Endothelial cell of umbilical vein (primary cell): ENCODE measurements at regions not wholly inside any gene's neighbourhood (a gene's known extent, or its start where the extent isn't known, plus 50 kb on each side); places are given as distances from the start of the nearest gene placed in this dataset.

Source experiments
- EZH2 ChIP-seq: IDR thresholded peaks from 2 replicates; pipeline ENCODE4 v1.6.1; 2012; ENCODE audit warnings: borderline replicate concordance, low read depth, mild to moderate bottlenecking, moderate library complexity, low read length, inconsistent platforms; ENCODE audit not compliant: severe bottlenecking
- FOS ChIP-seq: IDR thresholded peaks from 2 replicates; pipeline ENCODE4 v1.6.1; 2011; ENCODE audit warnings: mild to moderate bottlenecking, low read length, moderate library complexity, borderline replicate concordance; ENCODE audit not compliant: insufficient read depth
- GATA2 ChIP-seq: IDR thresholded peaks from 2 replicates; pipeline ENCODE4 v1.7.0; 2011; ENCODE audit warnings: low read depth, mild to moderate bottlenecking, moderate library complexity, mixed read lengths, low read length; ENCODE audit not compliant: insufficient read length, insufficient read depth
- JUN ChIP-seq: IDR thresholded peaks from 2 replicates; pipeline ENCODE4 v1.6.1; 2011; ENCODE audit warnings: borderline replicate concordance, low read depth; ENCODE audit not compliant: insufficient read length, insufficient read depth
- MYC ChIP-seq: IDR thresholded peaks from one replicate; pipeline ENCODE4 v1.6.1; 2011; ENCODE audit warnings: mild to moderate bottlenecking, low read depth, low read length
- POLR2A ChIP-seq: IDR thresholded peaks from 2 replicates; pipeline ENCODE4 v1.6.1; 2012; ENCODE audit warnings: low read depth, mild to moderate bottlenecking, control low read depth, low read length
- POLR2AphosphoS5 ChIP-seq: IDR thresholded peaks from 2 replicates; pipeline ENCODE4 v1.6.1; 2012; ENCODE audit warnings: low read depth, mild to moderate bottlenecking, control low read depth, low read length, moderate library complexity; ENCODE audit not compliant: insufficient read depth
- TF ChIP-seq, protein P1 (sequence below), 2 donors: IDR thresholded peaks; 1 replicate in 1 of 2; 2 replicates in 1 of 2; pipeline ENCODE4 v1.5.1; 2011; ENCODE audit warnings: low read length in 2 of 2, mild to moderate bottlenecking in 2 of 2, moderate library complexity in 2 of 2, control low read depth in 1 of 2, inconsistent platforms in 1 of 2, low read depth in 1 of 2; ENCODE audit not compliant: insufficient read depth in 1 of 2; ENCODE audit errors: extremely low read depth in 1 of 2
- TF ChIP-seq, protein P2 (sequence below): IDR thresholded peaks from 2 replicates; pipeline ENCODE4 v1.6.1; 2011; ENCODE audit not compliant: insufficient read depth, insufficient read length

DNA sequence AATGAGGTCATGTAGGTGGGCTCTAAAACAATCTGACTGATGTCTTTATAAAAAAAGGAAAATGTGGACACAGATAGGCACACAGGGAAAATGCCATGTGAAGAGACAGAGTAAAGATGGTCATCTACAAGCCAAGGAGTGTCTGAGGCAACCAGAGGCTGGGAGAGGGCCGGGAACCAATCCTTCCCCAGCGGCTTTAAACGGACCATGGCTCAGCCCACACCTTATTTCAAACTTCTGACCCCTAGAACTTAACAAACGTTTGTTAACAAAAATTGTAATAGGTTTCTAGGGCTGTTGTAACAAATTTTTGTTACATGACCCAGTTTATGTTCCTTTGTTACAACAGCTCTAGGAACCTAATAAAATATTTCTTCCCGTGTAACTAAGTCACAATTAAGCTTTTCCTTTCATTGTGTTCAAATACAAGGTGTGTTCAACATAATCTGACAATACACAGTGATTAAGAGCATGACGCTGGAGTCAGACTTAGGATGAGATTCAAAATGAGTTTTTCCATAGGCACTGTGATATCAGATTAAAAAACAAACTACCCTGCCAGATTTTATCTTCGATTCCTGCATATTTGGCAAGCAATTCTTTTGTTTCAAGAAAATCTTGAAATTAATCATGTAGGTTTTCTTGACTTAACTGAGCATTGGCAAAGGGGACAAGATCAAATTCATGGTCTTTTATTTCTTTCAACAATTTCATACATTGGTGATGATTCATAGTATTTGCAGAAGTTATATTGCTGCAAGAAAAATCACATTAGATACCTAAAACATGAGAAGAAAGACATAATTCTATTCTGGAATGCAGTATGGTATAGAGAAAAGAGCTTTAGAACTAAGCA lies 169.5 kb upstream of the RIPOR2 start:
- TF ChIP-seq, protein P1, sequence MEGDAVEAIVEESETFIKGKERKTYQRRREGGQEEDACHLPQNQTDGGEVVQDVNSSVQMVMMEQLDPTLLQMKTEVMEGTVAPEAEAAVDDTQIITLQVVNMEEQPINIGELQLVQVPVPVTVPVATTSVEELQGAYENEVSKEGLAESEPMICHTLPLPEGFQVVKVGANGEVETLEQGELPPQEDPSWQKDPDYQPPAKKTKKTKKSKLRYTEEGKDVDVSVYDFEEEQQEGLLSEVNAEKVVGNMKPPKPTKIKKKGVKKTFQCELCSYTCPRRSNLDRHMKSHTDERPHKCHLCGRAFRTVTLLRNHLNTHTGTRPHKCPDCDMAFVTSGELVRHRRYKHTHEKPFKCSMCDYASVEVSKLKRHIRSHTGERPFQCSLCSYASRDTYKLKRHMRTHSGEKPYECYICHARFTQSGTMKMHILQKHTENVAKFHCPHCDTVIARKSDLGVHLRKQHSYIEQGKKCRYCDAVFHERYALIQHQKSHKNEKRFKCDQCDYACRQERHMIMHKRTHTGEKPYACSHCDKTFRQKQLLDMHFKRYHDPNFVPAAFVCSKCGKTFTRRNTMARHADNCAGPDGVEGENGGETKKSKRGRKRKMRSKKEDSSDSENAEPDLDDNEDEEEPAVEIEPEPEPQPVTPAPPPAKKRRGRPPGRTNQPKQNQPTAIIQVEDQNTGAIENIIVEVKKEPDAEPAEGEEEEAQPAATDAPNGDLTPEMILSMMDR (IDR thresholded peaks at IDR 0.05; ENCODE audit: extremely low read depth in 1 of 2, insufficient read depth in 1 of 2, low read depth in 1 of 2, low read length in 2 of 2): no peak
- TF ChIP-seq POLR2A (no peak), MYC (no peak), POLR2AphosphoS5 (no peak), EZH2 (no peak), GATA2 (no peak), FOS (no peak), JUN (no peak)
- TF ChIP-seq, protein P2, sequence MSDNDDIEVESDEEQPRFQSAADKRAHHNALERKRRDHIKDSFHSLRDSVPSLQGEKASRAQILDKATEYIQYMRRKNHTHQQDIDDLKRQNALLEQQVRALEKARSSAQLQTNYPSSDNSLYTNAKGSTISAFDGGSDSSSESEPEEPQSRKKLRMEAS: no peak
